GM10266 (cell line): ENCODE measurements at regions not wholly inside any gene's neighbourhood (a gene's known extent, or its start where the extent isn't known, plus 50 kb on each side); places are given as distances from the start of the nearest gene placed in this dataset.
"Not testable (repeated sequence)": the region's sequence is repeated elsewhere in the genome, so short reads cannot be mapped to it uniquely, and the experiment has no call there.

Experiments
- DNase-seq: peaks from one replicate; pipeline ENCODE4 v3.0.0; 2012; ENCODE audit errors: extremely low spot score
- TF ChIP-seq, protein P1 (sequence below): IDR thresholded peaks from 2 replicates; pipeline ENCODE4 v1.5.1; 2012; ENCODE audit warnings: mild to moderate bottlenecking, low read depth; ENCODE audit not compliant: control insufficient read depth, insufficient read depth; ENCODE audit errors: missing control alignments

DNA sequence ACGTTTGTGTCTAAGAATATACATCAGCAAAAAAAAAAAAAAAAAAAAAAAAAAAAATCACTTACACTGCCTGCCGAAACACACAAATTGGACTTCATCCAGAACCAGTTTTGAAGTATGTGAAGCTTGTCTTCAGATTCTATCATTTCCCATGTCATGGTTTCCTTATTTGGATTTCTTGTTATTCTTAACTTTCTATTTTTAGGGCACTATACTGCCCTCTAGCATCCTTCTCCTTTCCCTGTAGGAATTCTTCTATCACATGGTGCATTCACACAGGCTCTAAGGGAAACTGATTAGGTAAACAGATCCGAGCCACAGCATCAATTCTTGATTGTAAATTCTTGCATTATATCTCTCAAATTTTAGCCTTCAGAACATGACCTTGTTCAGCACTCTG is 1507.5 kb downstream of the OLFM4 start:
- DNase-seq = no peak
- TF ChIP-seq, protein P1, sequence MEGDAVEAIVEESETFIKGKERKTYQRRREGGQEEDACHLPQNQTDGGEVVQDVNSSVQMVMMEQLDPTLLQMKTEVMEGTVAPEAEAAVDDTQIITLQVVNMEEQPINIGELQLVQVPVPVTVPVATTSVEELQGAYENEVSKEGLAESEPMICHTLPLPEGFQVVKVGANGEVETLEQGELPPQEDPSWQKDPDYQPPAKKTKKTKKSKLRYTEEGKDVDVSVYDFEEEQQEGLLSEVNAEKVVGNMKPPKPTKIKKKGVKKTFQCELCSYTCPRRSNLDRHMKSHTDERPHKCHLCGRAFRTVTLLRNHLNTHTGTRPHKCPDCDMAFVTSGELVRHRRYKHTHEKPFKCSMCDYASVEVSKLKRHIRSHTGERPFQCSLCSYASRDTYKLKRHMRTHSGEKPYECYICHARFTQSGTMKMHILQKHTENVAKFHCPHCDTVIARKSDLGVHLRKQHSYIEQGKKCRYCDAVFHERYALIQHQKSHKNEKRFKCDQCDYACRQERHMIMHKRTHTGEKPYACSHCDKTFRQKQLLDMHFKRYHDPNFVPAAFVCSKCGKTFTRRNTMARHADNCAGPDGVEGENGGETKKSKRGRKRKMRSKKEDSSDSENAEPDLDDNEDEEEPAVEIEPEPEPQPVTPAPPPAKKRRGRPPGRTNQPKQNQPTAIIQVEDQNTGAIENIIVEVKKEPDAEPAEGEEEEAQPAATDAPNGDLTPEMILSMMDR = no peak

DNA sequence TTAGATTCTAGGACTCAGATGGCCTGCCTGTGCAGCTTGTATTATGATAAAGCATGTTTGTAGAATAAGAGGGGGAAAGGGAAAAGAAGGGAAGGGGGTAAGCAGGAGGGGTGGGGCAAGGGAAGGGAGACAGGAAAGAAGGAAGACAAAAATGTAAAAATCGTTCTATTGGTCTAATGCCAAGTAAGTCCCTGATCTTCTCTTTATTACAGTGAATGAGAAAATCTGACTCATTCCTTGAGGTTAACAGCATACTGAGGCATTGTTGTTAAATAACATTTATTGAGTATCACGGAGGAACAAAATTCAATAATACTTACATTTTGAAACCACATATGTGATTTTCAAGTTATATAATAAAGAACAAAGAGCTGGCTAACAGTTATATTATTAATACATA is 1534.7 kb downstream of the OLFM4 start:
- DNase-seq = no peak
- TF ChIP-seq, protein P1 = no peak

DNA sequence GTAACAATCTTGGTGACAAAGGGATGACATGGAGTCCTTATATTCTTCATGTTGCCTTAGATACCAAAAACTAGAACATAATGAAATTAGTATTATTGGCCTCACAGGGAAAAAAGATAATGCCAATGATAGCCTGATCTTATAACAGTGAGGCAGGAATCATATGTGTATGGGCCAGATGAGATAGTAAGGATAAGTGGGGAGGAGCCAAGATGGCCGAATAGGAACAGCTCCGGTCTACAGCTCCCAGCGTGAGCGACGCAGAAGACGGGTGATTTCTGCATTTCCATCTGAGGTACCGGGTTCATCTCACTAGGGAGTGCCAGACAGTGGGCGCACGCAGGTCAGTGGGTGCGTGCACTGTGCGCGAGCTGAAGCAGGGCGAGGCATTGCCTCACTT is 1543.4 kb downstream of the OLFM4 start:
- DNase-seq = not testable (repeated sequence)

DNA sequence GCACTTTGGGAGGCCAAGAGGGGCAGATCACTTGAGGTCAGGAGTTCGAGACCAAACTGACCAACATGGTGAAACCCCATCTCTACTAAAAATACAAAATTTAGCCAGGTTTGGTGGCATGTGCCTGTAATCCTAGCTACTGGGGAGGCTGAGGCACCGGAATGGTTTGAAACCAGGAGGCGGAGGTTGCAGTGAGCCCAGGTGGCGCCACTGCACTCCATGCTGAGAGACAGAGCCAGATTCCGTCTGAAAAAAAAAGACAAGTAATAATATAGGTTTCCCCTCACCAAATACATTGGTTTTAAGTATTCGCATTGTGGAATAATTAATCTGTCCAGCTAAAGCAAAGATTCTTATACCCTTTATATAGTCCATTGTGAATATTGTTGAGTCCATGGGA is 1544.6 kb downstream of the OLFM4 start:
- no peak for DNase-seq

DNA sequence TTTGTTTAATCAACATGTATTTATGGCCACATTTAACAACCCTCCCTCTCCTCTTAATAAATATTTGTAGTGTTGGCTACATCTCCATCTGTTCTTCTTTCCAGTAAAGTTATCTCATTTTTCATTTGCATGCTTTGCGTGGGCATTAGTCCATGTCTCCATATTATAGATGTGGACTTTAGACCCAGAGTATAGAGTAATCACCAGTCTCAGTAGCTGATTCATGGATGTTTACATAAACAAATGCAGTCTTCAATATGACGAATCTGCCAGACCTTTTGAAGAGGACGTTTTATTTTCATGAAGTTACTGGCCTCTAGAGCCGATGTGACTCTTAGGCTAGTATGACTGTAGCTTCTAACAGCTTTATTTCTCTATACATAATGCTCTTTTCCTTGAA is 1546.2 kb downstream of the OLFM4 start:
- TF ChIP-seq, protein P1 = no peak
- no peak for DNase-seq

More for the DNA sequence above, 1544.6 kb downstream of the OLFM4 start:
- TF ChIP-seq, protein P1 = no peak

DNA sequence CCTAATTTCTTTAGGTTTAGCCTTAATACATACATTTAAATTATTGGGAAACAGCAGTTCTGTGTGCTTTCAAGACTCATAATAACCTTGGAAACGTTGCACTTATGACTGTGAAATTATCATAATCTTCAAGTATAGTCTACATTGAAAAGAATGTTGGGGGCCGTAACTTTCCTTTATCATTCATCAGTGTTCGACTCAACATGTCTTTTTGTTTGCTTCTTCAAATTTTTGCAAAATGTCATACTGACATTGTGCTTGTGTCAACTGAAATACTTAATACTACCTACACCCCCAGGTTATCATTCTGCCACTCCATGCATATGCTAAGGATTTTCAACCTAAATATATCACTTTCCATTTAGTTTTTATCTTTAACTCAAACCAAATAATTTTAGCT is 1562.9 kb downstream of the OLFM4 start:
- no peak for DNase-seq

DNA sequence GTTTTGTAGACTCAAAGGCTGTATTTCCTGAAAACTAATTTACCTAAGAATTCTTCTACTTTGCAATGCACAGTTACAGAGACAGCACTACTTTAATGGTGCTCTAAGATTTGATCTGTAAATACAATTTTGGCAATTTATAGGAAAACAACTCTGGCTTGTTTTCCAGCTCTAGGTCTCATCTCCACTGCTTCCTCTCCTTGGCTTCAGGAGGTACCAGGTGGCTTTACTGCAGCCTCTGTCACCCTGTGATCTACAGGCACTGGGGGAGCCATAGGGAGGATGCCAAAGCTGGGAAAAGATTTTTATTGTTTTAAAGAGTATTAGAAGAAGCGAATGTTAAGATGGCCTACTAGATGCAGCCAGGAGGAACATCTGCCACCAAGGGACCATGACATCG is 1563.6 kb downstream of the OLFM4 start:
- no peak for DNase-seq
- TF ChIP-seq, protein P1 = no peak

More for the DNA sequence above, 1562.9 kb downstream of the OLFM4 start:
- TF ChIP-seq, protein P1 = no peak

DNA sequence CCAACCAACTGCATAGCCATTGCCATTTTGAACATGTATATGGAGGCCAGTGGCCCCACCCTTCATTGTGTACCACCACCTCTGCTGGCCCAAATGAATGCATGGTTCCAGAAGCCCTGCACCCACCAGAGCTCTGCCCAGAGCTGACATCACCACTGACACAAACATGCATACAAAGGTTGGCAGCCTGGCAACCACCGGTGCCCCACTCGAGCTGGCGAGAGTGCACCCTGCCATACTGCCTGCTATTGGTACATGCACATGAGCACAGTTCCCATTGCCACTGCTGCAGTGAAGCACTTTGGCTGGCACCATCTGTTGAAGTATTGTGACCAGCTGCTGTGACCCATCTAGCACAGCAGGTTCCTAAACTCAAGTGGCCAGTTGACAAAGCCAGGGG is 1564.9 kb downstream of the OLFM4 start:
- DNase-seq = no peak

More for the DNA sequence above, 1564.9 kb downstream of the OLFM4 start:
- TF ChIP-seq, protein P1 = no peak
